AG09309 (cell line): ENCODE measurements at regions not wholly inside any gene's neighbourhood (a gene's known extent, or its start where the extent isn't known, plus 50 kb on each side); places are given as distances from the start of the nearest gene placed in this dataset.

Experiments
- DNase-seq: peaks from one replicate; pipeline ENCODE4 v3.0.0-alpha.2; 2010; ENCODE audit warnings: low read depth
- H3K4me3 ChIP-seq: 2 replicates; pipeline ENCODE4 v1.5.1; 2011; ENCODE audit warnings: mild to moderate bottlenecking, low read depth, low read length, moderate library complexity; ENCODE audit not compliant: control insufficient read depth
- CTCF ChIP-seq: IDR thresholded peaks from 2 replicates; pipeline ENCODE4 v1.5.1; 2011; ENCODE audit warnings: mild to moderate bottlenecking, low read depth, low read length, inconsistent platforms; ENCODE audit not compliant: insufficient read depth, control insufficient read depth; ENCODE audit errors: missing control alignments

- TF ChIP-seq CTCF, result no peak
- DNase-seq, result no peak
- H3K4me3 ChIP-seq, result no peak overlapping the region
Observed at GRCh38 chr5:53160895-53161294, 51.3 kb upstream of the MOCS2 start.

- peak; percentile 43 for DNase-seq
- H3K4me3 ChIP-seq, result no peak overlapping the region
- no peak for TF ChIP-seq CTCF
Observed at GRCh38 chr5:53161876-53162275, 52.3 kb upstream of the MOCS2 start.

GRCh38 chr5:53164478-53165165, 55.1 kb upstream of the MOCS2 start:
- no peak overlapping the region for H3K4me3 ChIP-seq
- TF ChIP-seq CTCF, result no peak
- no peak for DNase-seq

- no peak overlapping the region for H3K4me3 ChIP-seq
- TF ChIP-seq CTCF, result no peak
- DNase-seq, result no peak
Observed at GRCh38 chr5:53165431-53166182, 56.0 kb upstream of the MOCS2 start.

GRCh38 chr5:53166183-53166495, 56.6 kb upstream of the MOCS2 start:
- DNase-seq, result no peak
- H3K4me3 ChIP-seq, result no peak overlapping the region
- TF ChIP-seq CTCF, result no peak

- DNase-seq, result peak; percentile 17
- no peak for TF ChIP-seq CTCF
- no peak overlapping the region for H3K4me3 ChIP-seq
Observed at GRCh38 chr5:53167836-53168235, 58.3 kb upstream of the MOCS2 start.
